ENCODE measurements at regions not wholly inside any gene's neighbourhood (a gene's known extent, or its start where the extent isn't known, plus 50 kb on each side); places are given as distances from the start of the nearest gene placed in this dataset.

DNA sequence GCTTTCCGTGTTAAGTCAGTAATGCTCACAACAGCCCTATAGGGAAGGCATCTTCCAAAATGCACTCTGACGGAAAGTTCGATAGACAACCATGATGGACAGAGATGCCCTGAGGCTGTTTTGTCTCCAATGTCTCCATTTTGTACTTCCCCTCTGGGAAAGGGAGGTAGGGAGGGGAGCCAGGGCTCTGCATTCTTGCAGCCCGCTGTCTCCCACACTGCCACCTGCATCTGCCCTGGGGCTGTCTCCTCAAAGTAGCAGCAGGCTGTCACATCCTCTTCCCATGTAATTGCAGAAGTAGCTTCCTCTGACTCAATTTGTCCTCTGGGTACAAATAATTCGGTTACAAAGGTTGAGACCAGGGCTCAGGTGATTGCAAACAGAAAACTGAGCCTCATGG is 131.4 kb downstream of the GPAM start:
- 62 to 76% (median 71%) methylated on average over 5 of the region's 5 CpGs for WGBS, 3 donors
- ATAC-seq (no peak), DNase-seq (no peak)
- Histone ChIP-seq H3K9me3 (no peaks in the 10 kb centered on the region), H3K36me3 (ENCODE audit: insufficient read depth in 1 of 2, low read depth in 1 of 2) (no peaks in the 10 kb centered on the region), H3K4me3 (no peak overlapping the region), H3K4me1 (no peaks in the 10 kb centered on the region), H3K27me3 (ENCODE audit: insufficient read depth in 3 of 3, low read length in 2 of 3) (no peaks in the 10 kb centered on the region), H3K27ac (no peak overlapping the region)
- intact Hi-C loops (cut with DNase I) = no loop called here
- TF ChIP-seq, protein P1, sequence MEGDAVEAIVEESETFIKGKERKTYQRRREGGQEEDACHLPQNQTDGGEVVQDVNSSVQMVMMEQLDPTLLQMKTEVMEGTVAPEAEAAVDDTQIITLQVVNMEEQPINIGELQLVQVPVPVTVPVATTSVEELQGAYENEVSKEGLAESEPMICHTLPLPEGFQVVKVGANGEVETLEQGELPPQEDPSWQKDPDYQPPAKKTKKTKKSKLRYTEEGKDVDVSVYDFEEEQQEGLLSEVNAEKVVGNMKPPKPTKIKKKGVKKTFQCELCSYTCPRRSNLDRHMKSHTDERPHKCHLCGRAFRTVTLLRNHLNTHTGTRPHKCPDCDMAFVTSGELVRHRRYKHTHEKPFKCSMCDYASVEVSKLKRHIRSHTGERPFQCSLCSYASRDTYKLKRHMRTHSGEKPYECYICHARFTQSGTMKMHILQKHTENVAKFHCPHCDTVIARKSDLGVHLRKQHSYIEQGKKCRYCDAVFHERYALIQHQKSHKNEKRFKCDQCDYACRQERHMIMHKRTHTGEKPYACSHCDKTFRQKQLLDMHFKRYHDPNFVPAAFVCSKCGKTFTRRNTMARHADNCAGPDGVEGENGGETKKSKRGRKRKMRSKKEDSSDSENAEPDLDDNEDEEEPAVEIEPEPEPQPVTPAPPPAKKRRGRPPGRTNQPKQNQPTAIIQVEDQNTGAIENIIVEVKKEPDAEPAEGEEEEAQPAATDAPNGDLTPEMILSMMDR (IDR thresholded peaks at IDR 0.05) = no peak

DNA sequence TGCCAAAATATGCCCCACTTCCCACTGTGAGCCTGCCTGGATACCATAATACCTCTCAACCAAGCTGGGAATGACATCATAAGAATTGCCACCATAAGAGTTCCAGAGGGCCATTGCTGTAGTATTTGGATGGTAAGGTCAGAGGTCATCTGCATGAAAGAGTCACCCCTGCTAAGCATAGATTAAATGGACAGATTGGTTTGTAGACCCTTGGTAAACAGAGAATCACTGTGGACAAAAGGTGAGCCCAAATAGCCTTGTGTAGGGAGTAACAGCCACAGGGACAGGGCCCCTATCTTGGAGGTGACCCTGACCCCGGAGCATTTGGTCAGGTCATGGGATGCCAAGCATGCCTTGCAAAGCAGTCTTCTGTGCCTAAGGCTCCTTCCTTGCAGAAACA is 129.7 kb downstream of the GPAM start:
- Histone ChIP-seq H3K4me1 (no peaks in the 10 kb centered on the region), H3K9me3 (no peaks in the 10 kb centered on the region), H3K27ac (no peak overlapping the region), H3K36me3 (ENCODE audit: insufficient read depth in 1 of 2, low read depth in 1 of 2) (no peaks in the 10 kb centered on the region), H3K27me3 (ENCODE audit: insufficient read depth in 3 of 3, low read length in 2 of 3) (no peaks in the 10 kb centered on the region), H3K4me3 (no peak overlapping the region)
- intact Hi-C loops (cut with DNase I) = no loop called here
- DNase-seq (no peak), ATAC-seq (no peak)
- WGBS, 3 donors = 54 to 81% (median 75%) methylated on average over 1 of the region's 1 CpG
- TF ChIP-seq, protein P1 (IDR thresholded peaks at IDR 0.05) = no peak

DNA sequence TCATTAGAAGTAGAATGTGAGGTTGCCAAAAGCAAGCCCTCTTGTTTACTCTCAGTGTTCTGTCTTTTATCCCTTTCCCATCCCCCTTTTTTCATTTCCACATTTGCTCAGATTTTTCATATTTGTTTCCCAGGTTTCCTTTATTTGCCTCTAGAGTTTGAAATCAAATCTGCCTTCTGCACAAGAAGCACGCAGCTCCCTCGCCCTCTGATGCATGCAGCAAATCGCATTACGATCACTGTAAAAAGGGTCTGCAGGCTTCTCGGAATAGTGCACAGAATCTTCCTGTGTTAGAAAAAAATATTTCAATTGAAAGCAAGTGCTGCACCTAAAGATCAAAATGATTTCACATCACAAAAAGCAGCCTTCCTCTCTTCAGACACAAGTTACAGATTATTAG is 129.0 kb downstream of the GPAM start:
- ATAC-seq (no peak), DNase-seq (no peak)
- no peak overlapping the region for H3K4me3 ChIP-seq
- H3K27ac ChIP-seq = no peak overlapping the region
- TF ChIP-seq, protein P1 (IDR thresholded peaks at IDR 0.05) = no peak
- 74 to 86% (median 86%) methylated on average over 5 of the region's 5 CpGs for whole genome bisulfite sequencing, 3 donors
- H3K36me3 ChIP-seq (ENCODE audit: insufficient read depth in 1 of 2, low read depth in 1 of 2) = no peaks in the 10 kb centered on the region
- H3K4me1 ChIP-seq = no peaks in the 10 kb centered on the region
- no peaks in the 10 kb centered on the region for H3K27me3 ChIP-seq (ENCODE audit: insufficient read depth in 3 of 3, low read length in 2 of 3)
- intact Hi-C loops (cut with DNase I) = no loop called here
- no peaks in the 10 kb centered on the region for H3K9me3 ChIP-seq

DNA sequence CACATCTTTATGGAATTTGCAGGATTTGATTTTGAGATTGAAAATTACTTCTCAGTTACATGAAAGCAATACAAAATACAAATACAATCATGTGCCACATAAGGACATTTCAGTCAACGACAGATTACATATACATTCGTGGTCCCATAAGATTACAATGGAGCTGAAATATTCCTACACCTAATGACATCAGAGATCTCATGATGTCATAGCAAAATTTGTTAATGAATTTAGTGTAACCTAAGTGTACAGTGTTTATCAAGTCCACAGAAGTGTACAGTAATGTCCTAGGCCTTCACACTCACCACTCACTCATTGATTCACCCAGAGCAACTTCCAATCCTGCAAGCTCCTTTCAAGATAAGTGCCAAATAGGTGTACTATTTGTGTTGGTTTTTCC is 126.5 kb downstream of the GPAM start:
- no peaks in the 10 kb centered on the region for H3K9me3 ChIP-seq
- intact Hi-C loops (cut with DNase I) = no loop called here
- WGBS, 3 donors = 82 to 88% (median 85%) methylated on average over 2 of the region's 2 CpGs
- H3K27ac ChIP-seq = no peak overlapping the region
- DNase-seq (no peak), ATAC-seq (no peak)
- no peak overlapping the region for H3K4me3 ChIP-seq
- TF ChIP-seq, protein P1 (IDR thresholded peaks at IDR 0.05) = no peak
- H3K4me1 ChIP-seq = no peaks in the 10 kb centered on the region
- H3K36me3 ChIP-seq (ENCODE audit: insufficient read depth in 1 of 2, low read depth in 1 of 2) = no peaks in the 10 kb centered on the region
- H3K27me3 ChIP-seq (ENCODE audit: insufficient read depth in 3 of 3, low read length in 2 of 3) = no peaks in the 10 kb centered on the region

DNA sequence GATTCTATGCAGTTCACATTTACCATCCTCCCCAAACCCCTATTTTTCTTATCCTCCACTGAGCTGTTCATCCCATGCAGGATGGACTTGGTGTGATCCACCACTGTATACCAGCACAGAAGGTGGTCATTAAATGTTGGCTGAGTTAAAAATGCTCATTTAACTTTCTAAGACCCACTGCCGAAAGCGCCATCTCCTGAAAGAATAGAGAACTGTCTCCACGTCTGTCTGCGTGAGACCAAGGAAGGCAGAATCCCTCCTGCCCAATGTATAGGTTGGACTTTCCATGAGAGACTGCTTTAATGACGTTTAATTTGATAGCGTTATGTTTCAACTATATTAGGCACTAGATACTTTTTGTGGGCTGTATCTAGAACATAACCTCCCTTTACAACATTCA is 124.3 kb downstream of the GPAM start:
- H3K27ac ChIP-seq = no peak overlapping the region
- no peaks in the 10 kb centered on the region for H3K36me3 ChIP-seq (ENCODE audit: insufficient read depth in 1 of 2, low read depth in 1 of 2)
- no peak overlapping the region for H3K4me3 ChIP-seq
- TF ChIP-seq, protein P1 (IDR thresholded peaks at IDR 0.05) = no peak
- DNase-seq (no peak), ATAC-seq (no peak)
- H3K4me1 ChIP-seq = no peaks in the 10 kb centered on the region
- no peaks in the 10 kb centered on the region for H3K9me3 ChIP-seq
- 75 to 84% (median 82%) methylated on average over 6 of the region's 6 CpGs for WGBS, 3 donors
- no peaks in the 10 kb centered on the region for H3K27me3 ChIP-seq (ENCODE audit: insufficient read depth in 3 of 3, low read length in 2 of 3)
- intact Hi-C loops (cut with DNase I) = no loop called here
